HCT116 (cell line): ENCODE measurements at regions not wholly inside any gene's neighbourhood (a gene's known extent, or its start where the extent isn't known, plus 50 kb on each side); places are given as distances from the start of the nearest gene placed in this dataset.

Experiments
- ATAC-seq: fragments of 200-7000 bp; cut with Tn5 transposase; 2 replicates; pipeline ENCODE4 v1.9.1; 2020; ENCODE audit warnings: mild to moderate bottlenecking, moderate library complexity
- BruUV-seq: library from RNA; stranded (reverse); fragments of 400-500 nt; replicated peaks from 2 replicates; lab custom pipeline; 2021; lab: Mats Ljungman, UMichigan
- CTCF ChIA-PET: fragments of 300-600 bp; sonication (Branson Sonifier 250); formaldehyde crosslinking; loops from one replicate; lab custom pipeline; 2021; ENCODE audit warnings: antibody characterized with exemption; lab: Charles Lee
- POLR2A ChIA-PET: fragments of 300-600, 350-600 bp; sonication (Branson Sonifier 250); formaldehyde crosslinking; loops from one replicate; lab custom pipeline; 2021; ENCODE audit warnings: antibody characterized with exemption; lab: Charles Lee
- RAD21 ChIA-PET, 2 experiments: fragments of 300-600 bp; sonication (Branson Sonifier 250); formaldehyde crosslinking; loops; one replicate each; lab custom pipeline; 2023; ENCODE audit warnings: low total read pairs in 2 of 2; ENCODE audit not compliant: uncharacterized antibody in 2 of 2, unreplicated experiment in 2 of 2, low non-redundant PET in 1 of 2; lab: Charles Lee
- DNase-seq: peaks from one replicate; pipeline ENCODE4 v3.0.0-alpha.2; 2010; ENCODE audit warnings: low read depth, low spot score
- H2AFZ ChIP-seq: fragments of 200-600 bp; shearing (Covaris generic), sonication (generic); 2 replicates; pipeline ENCODE4 v1.6.1; 2017; ENCODE audit warnings: low read depth, mixed run types, mixed read lengths, antibody characterized with exemption, low read length; ENCODE audit not compliant: poor library complexity, severe bottlenecking
- H3K27ac ChIP-seq: 2 replicates; pipeline ENCODE4 v1.5.1; 2012; ENCODE audit warnings: low read depth, low read length
- H3K27me3 ChIP-seq: fragments of 200-600 bp; sonication (generic); 2 replicates; pipeline ENCODE4 v1.6.1; 2016; ENCODE audit warnings: mixed run types, low read length, mixed read lengths; ENCODE audit not compliant: insufficient read depth
- H3K36me3 ChIP-seq, 2 experiments: fragments of 200-500 bp in 1 of 2; fragments of 200-600 bp in 1 of 2; sonication (Bioruptor generic) in 1 of 2; sonication (generic) in 1 of 2; 2 replicates each; pipeline versions ENCODE4 v1.5.1 to v1.6.1; 2014 to 2016; ENCODE audit warnings: low read length in 2 of 2, inconsistent platforms in 1 of 2, mixed read lengths in 1 of 2, mixed run types in 1 of 2; ENCODE audit not compliant: insufficient read depth in 2 of 2, control insufficient read depth in 1 of 2
- H3K4me1 ChIP-seq, 2 experiments: fragments of 200-600 bp in 1 of 2; sonication (generic) in 1 of 2; 2 replicates each; pipeline versions ENCODE4 v1.5.1 to v1.6.1; 2012 to 2017; ENCODE audit warnings: low read length in 2 of 2, inconsistent platforms in 1 of 2, mild to moderate bottlenecking in 1 of 2, mixed read lengths in 1 of 2, mixed run types in 1 of 2, moderate library complexity in 1 of 2; ENCODE audit not compliant: insufficient read depth in 2 of 2, control insufficient read depth in 1 of 2
- H3K4me2 ChIP-seq: fragments of 200-600 bp; sonication (generic); 2 replicates; pipeline ENCODE4 v1.6.1; 2017; ENCODE audit warnings: mixed run types, low read length, mixed read lengths
- H3K4me3 ChIP-seq, 2 experiments: fragments of 200-600 bp in 1 of 2; sonication (generic) in 1 of 2; replicated peaks in 1 of 2; 2 replicates each; pipeline ENCODE4 v1.5.1; 2011 to 2016; ENCODE audit warnings: low read length in 2 of 2, control low read depth in 1 of 2, low read depth in 1 of 2, mild to moderate bottlenecking in 1 of 2, mixed read lengths in 1 of 2, mixed run types in 1 of 2
- H3K79me2 ChIP-seq: fragments of 200-600 bp; sonication (generic); 2 replicates; pipeline ENCODE4 v1.6.1; 2017; ENCODE audit warnings: mild to moderate bottlenecking, mixed run types, low read length, moderate library complexity, mixed read lengths; ENCODE audit not compliant: insufficient read depth
- H3K9ac ChIP-seq: fragments of 200-600 bp; sonication (generic); 2 replicates; pipeline ENCODE4 v1.6.1; 2016; ENCODE audit warnings: low read length, mixed read lengths
- H3K9me2 ChIP-seq: fragments of 200-600 bp; sonication (generic), shearing (Covaris generic); 2 replicates; pipeline ENCODE4 v1.6.1; 2017; ENCODE audit warnings: mixed run types, mild to moderate bottlenecking, moderate library complexity; ENCODE audit not compliant: insufficient read depth
- H3K9me3 ChIP-seq, 2 experiments: fragments of 200-500 bp in 1 of 2; fragments of 200-600 bp in 1 of 2; sonication (Bioruptor generic) in 1 of 2; sonication (generic) in 1 of 2; 2 replicates each; pipeline ENCODE4 v1.6.1; 2014 to 2017; ENCODE audit warnings: low read length in 2 of 2, mixed read lengths in 2 of 2, inconsistent platforms in 1 of 2, low read depth in 1 of 2, mild to moderate bottlenecking in 1 of 2, mixed run types in 1 of 2, moderate library complexity in 1 of 2; ENCODE audit not compliant: control insufficient read depth in 1 of 2, insufficient read depth in 1 of 2
- H4K20me1 ChIP-seq: fragments of 200-600 bp; sonication (generic), shearing (Covaris generic); 2 replicates; pipeline ENCODE4 v1.6.1; 2017; ENCODE audit warnings: mixed run types, mild to moderate bottlenecking, moderate library complexity; ENCODE audit not compliant: insufficient read depth
- CEBPB ChIP-seq: IDR thresholded peaks from 2 replicates; pipeline ENCODE4 v1.6.1; 2012; ENCODE audit warnings: low read depth
- EZH2phosphoT487 ChIP-seq: fragments of 200-600 bp; IDR thresholded peaks from 2 replicates; pipeline ENCODE4 v1.6.1; 2018; ENCODE audit warnings: antibody characterized with exemption, borderline replicate concordance
- JUND ChIP-seq: IDR thresholded peaks from 2 replicates; pipeline ENCODE4 v1.6.1; 2012
- POLR2A ChIP-seq: IDR thresholded peaks from 2 replicates; pipeline ENCODE4 v1.7.0; 2011; ENCODE audit warnings: borderline replicate concordance; ENCODE audit not compliant: insufficient read depth, insufficient read length; ENCODE audit errors: extremely low read depth
- SP1 ChIP-seq: IDR thresholded peaks from 2 replicates; pipeline ENCODE4 v1.6.1; 2012; ENCODE audit warnings: low read depth
- SRF ChIP-seq: IDR thresholded peaks from 2 replicates; pipeline ENCODE4 v1.6.1; 2012; ENCODE audit warnings: low read depth
- ZNF274 ChIP-seq: fragments of 200-500 bp; sonication (Bioruptor generic); IDR thresholded peaks from 2 replicates; pipeline ENCODE4 v1.6.1; 2014; ENCODE audit warnings: mild to moderate bottlenecking, low read depth, low read length, inconsistent platforms
- intact Hi-C: fragments of 100-400 bp; cut with micrococcal nuclease; formaldehyde crosslinking; loops from 2 replicates; pipeline ENCODE4 v1.10.0; 2022
- TF ChIP-seq, protein P1 (sequence below): IDR thresholded peaks from 2 replicates; pipeline ENCODE4 v1.6.1; 2012
- TF ChIP-seq, protein P2 (sequence below): IDR thresholded peaks from 2 replicates; pipeline ENCODE4 v1.6.1; 2012; ENCODE audit warnings: low read depth

DNA sequence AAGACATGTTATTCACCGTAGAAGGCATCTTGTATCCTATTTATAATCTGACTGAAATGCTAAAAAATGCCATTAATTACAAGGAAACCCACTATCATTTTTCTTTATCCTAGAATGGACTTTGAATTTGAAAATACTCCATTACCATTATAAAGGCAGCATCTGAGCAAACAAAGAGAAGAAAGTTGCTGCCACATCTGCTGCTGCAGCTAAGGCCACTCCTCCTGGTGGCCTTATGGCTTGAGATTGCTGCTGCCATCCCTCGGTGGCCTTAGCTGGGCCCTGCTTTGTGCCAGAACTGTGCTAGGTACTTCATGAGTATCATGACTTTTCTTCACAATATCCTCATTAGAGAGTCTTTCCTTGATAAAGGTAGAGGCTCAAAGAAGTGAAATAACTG is 1210.1 kb upstream of the TENM4 start:
- H3K36me3 ChIP-seq: no peaks in the 10 kb centered on the region
- no peaks in the 10 kb centered on the region; a peak in 2 of 4 replicates for H3K9me3 ChIP-seq
- no peaks in the 10 kb centered on the region for H3K4me1 ChIP-seq
- ChIA-PET RAD21 (no interaction called here), CTCF (no interaction called here), POLR2A (no interaction called here)
- H4K20me1 ChIP-seq: no peaks in the 10 kb centered on the region
- H2AFZ ChIP-seq: no peak overlapping the region
- DNase-seq (no peak), ATAC-seq (no peak)
- no peaks in the 10 kb centered on the region for H3K9me2 ChIP-seq
- no peak overlapping the region for H3K4me3 ChIP-seq
- H3K9ac ChIP-seq: no peak overlapping the region
- no TSS peak for BruUV-seq
- intact Hi-C loops: no loop called here
- no peaks in the 10 kb centered on the region for H3K27me3 ChIP-seq
- H3K79me2 ChIP-seq: no peaks in the 10 kb centered on the region
- no peak overlapping the region for H3K4me2 ChIP-seq
- TF ChIP-seq SP1 (no peak), POLR2A (no peak), SRF (no peak), ZNF274 (no peak), JUND (no peak), EZH2phosphoT487 (no peak), CEBPB (no peak)
- TF ChIP-seq, protein P1, sequence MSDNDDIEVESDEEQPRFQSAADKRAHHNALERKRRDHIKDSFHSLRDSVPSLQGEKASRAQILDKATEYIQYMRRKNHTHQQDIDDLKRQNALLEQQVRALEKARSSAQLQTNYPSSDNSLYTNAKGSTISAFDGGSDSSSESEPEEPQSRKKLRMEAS: no peak
- TF ChIP-seq, protein P2, sequence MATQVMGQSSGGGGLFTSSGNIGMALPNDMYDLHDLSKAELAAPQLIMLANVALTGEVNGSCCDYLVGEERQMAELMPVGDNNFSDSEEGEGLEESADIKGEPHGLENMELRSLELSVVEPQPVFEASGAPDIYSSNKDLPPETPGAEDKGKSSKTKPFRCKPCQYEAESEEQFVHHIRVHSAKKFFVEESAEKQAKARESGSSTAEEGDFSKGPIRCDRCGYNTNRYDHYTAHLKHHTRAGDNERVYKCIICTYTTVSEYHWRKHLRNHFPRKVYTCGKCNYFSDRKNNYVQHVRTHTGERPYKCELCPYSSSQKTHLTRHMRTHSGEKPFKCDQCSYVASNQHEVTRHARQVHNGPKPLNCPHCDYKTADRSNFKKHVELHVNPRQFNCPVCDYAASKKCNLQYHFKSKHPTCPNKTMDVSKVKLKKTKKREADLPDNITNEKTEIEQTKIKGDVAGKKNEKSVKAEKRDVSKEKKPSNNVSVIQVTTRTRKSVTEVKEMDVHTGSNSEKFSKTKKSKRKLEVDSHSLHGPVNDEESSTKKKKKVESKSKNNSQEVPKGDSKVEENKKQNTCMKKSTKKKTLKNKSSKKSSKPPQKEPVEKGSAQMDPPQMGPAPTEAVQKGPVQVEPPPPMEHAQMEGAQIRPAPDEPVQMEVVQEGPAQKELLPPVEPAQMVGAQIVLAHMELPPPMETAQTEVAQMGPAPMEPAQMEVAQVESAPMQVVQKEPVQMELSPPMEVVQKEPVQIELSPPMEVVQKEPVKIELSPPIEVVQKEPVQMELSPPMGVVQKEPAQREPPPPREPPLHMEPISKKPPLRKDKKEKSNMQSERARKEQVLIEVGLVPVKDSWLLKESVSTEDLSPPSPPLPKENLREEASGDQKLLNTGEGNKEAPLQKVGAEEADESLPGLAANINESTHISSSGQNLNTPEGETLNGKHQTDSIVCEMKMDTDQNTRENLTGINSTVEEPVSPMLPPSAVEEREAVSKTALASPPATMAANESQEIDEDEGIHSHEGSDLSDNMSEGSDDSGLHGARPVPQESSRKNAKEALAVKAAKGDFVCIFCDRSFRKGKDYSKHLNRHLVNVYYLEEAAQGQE: no peak
- H3K27ac ChIP-seq: no peak overlapping the region
